ENCODE measurements at regions not wholly inside any gene's neighbourhood (a gene's known extent, or its start where the extent isn't known, plus 50 kb on each side); places are given as distances from the start of the nearest gene placed in this dataset.

GRCh38 chr2:11004199-11004598, 92.5 kb downstream of the KCNF1 start:
- H3K23ac ChIP-seq (ENCODE audit: low read depth, low read length): no peak overlapping the region
- no peak overlapping the region for H2AK5ac ChIP-seq (ENCODE audit: low read depth, low read length)
- H2BK15ac ChIP-seq (ENCODE audit: low read depth, low read length): no peak overlapping the region
- H2AK9ac ChIP-seq (replicated peaks; ENCODE audit: low read depth, low read length, poor library complexity): no peak overlapping the region
- CTCF ChIA-PET: no interaction called here
- H3K27me3 ChIP-seq (ENCODE audit: control insufficient read depth, insufficient read depth, low read length): no peaks in the 10 kb centered on the region
- H4K8ac ChIP-seq (ENCODE audit: low read depth in 2 of 2, low read length in 2 of 2): no peak overlapping the region
- H3K9ac ChIP-seq (ENCODE audit: low read depth, low read length): no peak overlapping the region
- in situ Hi-C loops (cut with MboI; ENCODE audit: low sequenced_read_pairs): no loop called here
- H2BK120ac ChIP-seq (ENCODE audit: low read depth, low read length): no peak overlapping the region
- TF ChIP-seq MAFK (IDR thresholded peaks at IDR 0.05; ENCODE audit: low read depth, low read length): no peak
- TF ChIP-seq FOS (IDR thresholded peaks at IDR 0.05; ENCODE audit: low read depth, low read length): 0 out of 2 replicates have a peak, but pooled peaks have one; percentile 47
- H3K56ac ChIP-seq (ENCODE audit: extremely low read depth, insufficient read depth, low read length): no peak overlapping the region
- dilution Hi-C loops (cut with HindIII; ENCODE audit: low sequenced_read_pairs, unreplicated experiment): no loop called here
- H3K4me1 ChIP-seq (ENCODE audit: control insufficient read depth, insufficient read depth, low read length): no peaks in the 10 kb centered on the region
- no peak overlapping the region for H2AFZ ChIP-seq (replicated peaks; ENCODE audit: low read length, poor library complexity)
- BruUV-seq (replicated peaks): no TSS peak
- no peaks in the 10 kb centered on the region for H3K9me3 ChIP-seq (ENCODE audit: control insufficient read depth, insufficient read depth, low read length)
- H3K9me1 ChIP-seq (ENCODE audit: insufficient read depth, low read length): peaks cover 5% of the 10 kb centered on the region
- DNase-seq (peak; percentile 77), ATAC-seq (ENCODE audit: low read depth) (peak; percentile 60)
- no peak overlapping the region for H3K4ac ChIP-seq (ENCODE audit: low read depth, low read length)
- H3K36me3 ChIP-seq (ENCODE audit: control insufficient read depth, insufficient read depth, low read length): no peaks in the 10 kb centered on the region
- no peak overlapping the region for H4K91ac ChIP-seq (ENCODE audit: insufficient read depth, low read depth, low read length)
- no peak overlapping the region for H3K14ac ChIP-seq (replicated peaks; ENCODE audit: low read depth, low read length)
- H3K18ac ChIP-seq (ENCODE audit: low read depth, low read length): no peak overlapping the region
- no peak overlapping the region for H3K4me2 ChIP-seq (ENCODE audit: low read depth, low read length)
- POLR2A ChIA-PET (ENCODE audit: unreplicated experiment): no interaction called here
- no peak overlapping the region for H3K27ac ChIP-seq (ENCODE audit: insufficient read depth, low read length)
- no CpG with 5 or more reads among the region's 3 CpGs for WGBS, 2 experiments (ENCODE audit: extremely low coverage in 2 of 2, insufficient read length in 1 of 2)
- intact Hi-C loops (cut with micrococcal nuclease): no loop called here
- no peaks in the 10 kb centered on the region for H4K20me1 ChIP-seq (ENCODE audit: insufficient read depth, low read length)
- H2BK5ac ChIP-seq (ENCODE audit: low read depth, low read length, poor library complexity, severe bottlenecking): no peak overlapping the region
- H3K4me3 ChIP-seq (ENCODE audit: insufficient read depth, low read depth, low read length): no peak overlapping the region
- H3K79me1 ChIP-seq (ENCODE audit: low read depth in 1 of 2, low read length in 2 of 2): no peaks in the 10 kb centered on the region
- no peak overlapping the region for H2BK20ac ChIP-seq (ENCODE audit: low read depth, low read length)
- H4K5ac ChIP-seq (ENCODE audit: low read depth, low read length): no peak overlapping the region
